DOHH2 (cell line): ENCODE measurements at regions not wholly inside any gene's neighbourhood (a gene's known extent, or its start where the extent isn't known, plus 50 kb on each side); places are given as distances from the start of the nearest gene placed in this dataset.

Experiments
- EZH2phosphoT487 ChIP-seq: fragments of 200-600 bp; sonication (generic); IDR thresholded peaks from 2 replicates; pipeline ENCODE4 v1.6.1; 2017; ENCODE audit warnings: borderline replicate concordance, mild to moderate bottlenecking, antibody characterized with exemption, low read length, moderate library complexity, mixed read lengths
- TF ChIP-seq, protein P1 (sequence below): fragments of 200-600 bp; sonication (generic); IDR thresholded peaks from one replicate; pipeline ENCODE4 v1.5.1; 2014; ENCODE audit warnings: antibody characterized with exemption, mild to moderate bottlenecking, low read depth, low read length; ENCODE audit not compliant: poor library complexity, severe bottlenecking

DNA sequence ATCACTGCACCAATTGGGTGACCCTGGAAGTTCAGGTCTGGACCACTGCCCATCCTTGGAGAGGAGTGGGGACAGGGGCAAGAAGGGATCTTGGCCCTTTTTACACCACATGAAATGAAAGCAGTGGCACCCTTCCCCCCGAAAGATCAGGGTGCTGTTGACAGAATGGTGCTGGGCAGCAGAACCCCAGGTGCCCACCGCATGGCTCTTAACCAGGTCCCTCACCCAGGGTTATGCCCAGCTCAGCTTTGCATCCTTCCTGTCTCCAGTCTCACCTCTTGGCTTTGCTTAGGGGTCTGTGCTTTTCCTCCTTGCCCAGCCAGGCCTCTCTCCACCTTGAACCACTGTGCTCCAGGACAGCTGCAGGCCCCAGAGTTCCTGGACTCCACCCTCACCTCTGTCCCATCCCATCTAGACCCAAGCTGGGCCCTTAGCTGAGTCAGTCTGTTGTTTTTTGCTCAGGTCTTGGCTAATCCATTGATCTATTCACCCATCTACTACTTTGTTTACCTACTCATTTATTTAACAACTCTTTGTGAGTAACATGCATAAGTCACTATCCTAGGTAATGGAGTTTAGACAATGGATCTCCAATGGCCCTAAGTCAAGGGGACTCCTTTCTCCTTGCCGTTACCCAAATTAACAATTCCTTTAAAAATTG is 77.1 kb upstream of the PRR23E start:
- TF ChIP-seq, protein P1, sequence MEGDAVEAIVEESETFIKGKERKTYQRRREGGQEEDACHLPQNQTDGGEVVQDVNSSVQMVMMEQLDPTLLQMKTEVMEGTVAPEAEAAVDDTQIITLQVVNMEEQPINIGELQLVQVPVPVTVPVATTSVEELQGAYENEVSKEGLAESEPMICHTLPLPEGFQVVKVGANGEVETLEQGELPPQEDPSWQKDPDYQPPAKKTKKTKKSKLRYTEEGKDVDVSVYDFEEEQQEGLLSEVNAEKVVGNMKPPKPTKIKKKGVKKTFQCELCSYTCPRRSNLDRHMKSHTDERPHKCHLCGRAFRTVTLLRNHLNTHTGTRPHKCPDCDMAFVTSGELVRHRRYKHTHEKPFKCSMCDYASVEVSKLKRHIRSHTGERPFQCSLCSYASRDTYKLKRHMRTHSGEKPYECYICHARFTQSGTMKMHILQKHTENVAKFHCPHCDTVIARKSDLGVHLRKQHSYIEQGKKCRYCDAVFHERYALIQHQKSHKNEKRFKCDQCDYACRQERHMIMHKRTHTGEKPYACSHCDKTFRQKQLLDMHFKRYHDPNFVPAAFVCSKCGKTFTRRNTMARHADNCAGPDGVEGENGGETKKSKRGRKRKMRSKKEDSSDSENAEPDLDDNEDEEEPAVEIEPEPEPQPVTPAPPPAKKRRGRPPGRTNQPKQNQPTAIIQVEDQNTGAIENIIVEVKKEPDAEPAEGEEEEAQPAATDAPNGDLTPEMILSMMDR: no peak
- TF ChIP-seq EZH2phosphoT487: no peak
